Smooth muscle cell (in vitro differentiated cells): ENCODE measurements at regions not wholly inside any gene's neighbourhood (a gene's known extent, or its start where the extent isn't known, plus 50 kb on each side); places are given as distances from the start of the nearest gene placed in this dataset.

ENCODE experiments used
- DNase-seq: peaks from one replicate; lab custom pipeline; 2025; ENCODE audit not compliant: unreplicated experiment; lab: John Stamatoyannopoulos, UW
- H2AFZ ChIP-seq: fragments of 200-600 bp; sonication (generic); 2 replicates; pipeline ENCODE4 v1.6.0; 2016; ENCODE audit warnings: antibody characterized with exemption, low read depth, mild to moderate bottlenecking
- H3F3A ChIP-seq: fragments of 200-600 bp; sonication (generic); 2 replicates; pipeline ENCODE4 v1.6.0; 2017; ENCODE audit warnings: antibody characterized with exemption, low read depth
- H3K27ac ChIP-seq: fragments of 200-600 bp; sonication (generic); 2 replicates; pipeline ENCODE4 v1.5.1; 2016; ENCODE audit warnings: low read depth, mild to moderate bottlenecking
- H3K27me3 ChIP-seq: fragments of 200-600 bp; sonication (generic); 2 replicates; pipeline ENCODE4 v1.6.1; 2016; ENCODE audit warnings: low read depth, mild to moderate bottlenecking
- H3K36me3 ChIP-seq: fragments of 200-600 bp; sonication (generic); 2 replicates; pipeline ENCODE4 v1.5.1; 2016; ENCODE audit warnings: low read depth
- H3K4me1 ChIP-seq: fragments of 200-600 bp; sonication (generic); 2 replicates; pipeline ENCODE4 v1.5.1; 2016; ENCODE audit warnings: low read depth
- H3K4me2 ChIP-seq: fragments of 200-600 bp; sonication (generic); 2 replicates; pipeline ENCODE4 v1.6.0; 2016; ENCODE audit warnings: mild to moderate bottlenecking
- H3K4me3 ChIP-seq: fragments of 200-600 bp; sonication (generic); 2 replicates; pipeline ENCODE4 v1.5.1; 2016; ENCODE audit warnings: mild to moderate bottlenecking
- H3K79me2 ChIP-seq: fragments of 200-600 bp; sonication (generic); 2 replicates; pipeline ENCODE4 v1.6.0; 2016; ENCODE audit warnings: low read depth, mild to moderate bottlenecking
- H3K9ac ChIP-seq: fragments of 200-600 bp; sonication (generic); 2 replicates; pipeline ENCODE4 v1.6.0; 2016; ENCODE audit warnings: low read depth
- H3K9me3 ChIP-seq: fragments of 200-600 bp; sonication (generic); replicated peaks from 2 replicates; pipeline ENCODE4 v1.5.1; 2016; ENCODE audit warnings: low read depth
- H4K20me1 ChIP-seq: fragments of 200-600 bp; sonication (generic); 2 replicates; pipeline ENCODE4 v1.6.0; 2016; ENCODE audit warnings: low read depth
- WGBS: methylation state at CpG from one replicate; pipeline ENCODE4 v1.1.7; 2016; ENCODE audit warnings: low lambda C conversion rate; 5-methylcytosine and 5-hydroxymethylcytosine counted together
- TF ChIP-seq, protein P1 (sequence below): fragments of 200-600 bp; sonication (generic); IDR thresholded peaks from 2 replicates; pipeline ENCODE4 v1.5.1; 2017; ENCODE audit warnings: borderline replicate concordance, mild to moderate bottlenecking, antibody characterized with exemption; ENCODE audit not compliant: insufficient read depth, poor library complexity, severe bottlenecking

GRCh38 chr9:118533101-118533500 lies 828.9 kb downstream of the TLR4 start:
- H3K36me3 ChIP-seq: no peaks in the 10 kb centered on the region
- no peak overlapping the region for H3K4me2 ChIP-seq
- H3K4me3 ChIP-seq: no peak overlapping the region
- no peak for DNase-seq
- no peaks in the 10 kb centered on the region for H3K9me3 ChIP-seq
- no peak overlapping the region for H3K27ac ChIP-seq
- no peaks in the 10 kb centered on the region for H3K4me1 ChIP-seq
- WGBS: 69% methylated on average over 3 of the region's 3 CpGs
- H4K20me1 ChIP-seq: no peaks in the 10 kb centered on the region
- H2AFZ ChIP-seq: no peak overlapping the region
- no peak overlapping the region for H3K9ac ChIP-seq
- H3K79me2 ChIP-seq: no peaks in the 10 kb centered on the region
- H3F3A ChIP-seq: no peaks in the 10 kb centered on the region
- TF ChIP-seq, protein P1, sequence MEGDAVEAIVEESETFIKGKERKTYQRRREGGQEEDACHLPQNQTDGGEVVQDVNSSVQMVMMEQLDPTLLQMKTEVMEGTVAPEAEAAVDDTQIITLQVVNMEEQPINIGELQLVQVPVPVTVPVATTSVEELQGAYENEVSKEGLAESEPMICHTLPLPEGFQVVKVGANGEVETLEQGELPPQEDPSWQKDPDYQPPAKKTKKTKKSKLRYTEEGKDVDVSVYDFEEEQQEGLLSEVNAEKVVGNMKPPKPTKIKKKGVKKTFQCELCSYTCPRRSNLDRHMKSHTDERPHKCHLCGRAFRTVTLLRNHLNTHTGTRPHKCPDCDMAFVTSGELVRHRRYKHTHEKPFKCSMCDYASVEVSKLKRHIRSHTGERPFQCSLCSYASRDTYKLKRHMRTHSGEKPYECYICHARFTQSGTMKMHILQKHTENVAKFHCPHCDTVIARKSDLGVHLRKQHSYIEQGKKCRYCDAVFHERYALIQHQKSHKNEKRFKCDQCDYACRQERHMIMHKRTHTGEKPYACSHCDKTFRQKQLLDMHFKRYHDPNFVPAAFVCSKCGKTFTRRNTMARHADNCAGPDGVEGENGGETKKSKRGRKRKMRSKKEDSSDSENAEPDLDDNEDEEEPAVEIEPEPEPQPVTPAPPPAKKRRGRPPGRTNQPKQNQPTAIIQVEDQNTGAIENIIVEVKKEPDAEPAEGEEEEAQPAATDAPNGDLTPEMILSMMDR: no peak
- H3K27me3 ChIP-seq: peaks cover 15% of the 10 kb centered on the region

DNA sequence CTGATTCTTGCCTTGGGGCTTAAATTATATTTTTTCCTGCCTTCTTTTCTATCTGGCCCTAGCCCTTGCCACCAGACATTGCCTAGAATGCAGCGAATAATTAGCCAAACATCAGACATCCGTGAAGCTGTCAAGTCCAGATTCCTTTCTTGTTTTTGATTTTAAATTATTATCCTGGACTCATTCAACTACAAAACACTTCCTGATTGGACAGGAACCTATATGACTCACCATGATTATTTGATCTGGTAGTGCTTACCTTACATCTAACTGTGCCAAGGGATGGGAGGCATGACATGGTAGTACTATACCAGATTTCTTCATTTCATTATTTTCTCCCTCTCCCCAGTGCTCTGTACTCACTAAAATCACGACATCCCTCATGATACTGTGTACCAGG lies 829.6 kb downstream of the TLR4 start:
- TF ChIP-seq, protein P1: no peak
- WGBS: 86% methylated on average over 3 of the region's 3 CpGs

DNA sequence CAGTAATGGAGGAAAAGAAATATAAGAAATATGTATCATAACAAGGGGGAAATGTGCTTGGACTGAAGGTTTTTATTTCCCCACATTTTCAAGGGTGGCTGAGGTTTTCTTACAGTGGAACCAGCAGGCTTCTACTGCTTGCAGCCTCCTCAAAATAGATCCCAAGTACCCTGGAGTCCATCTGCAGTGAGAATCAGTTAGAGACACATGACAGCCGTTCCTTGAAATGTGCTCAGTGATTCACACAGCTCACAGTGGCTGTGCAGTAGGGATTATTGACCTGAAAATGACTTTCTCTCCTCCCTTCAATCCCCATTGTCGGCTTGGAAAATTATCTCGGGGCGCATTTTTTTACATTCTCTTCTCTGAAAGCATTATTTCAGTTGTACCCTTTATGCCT lies 832.0 kb downstream of the TLR4 start:
- no peaks in the 10 kb centered on the region for H3K4me1 ChIP-seq
- H4K20me1 ChIP-seq: no peaks in the 10 kb centered on the region
- no peak for DNase-seq
- H3K9me3 ChIP-seq: no peaks in the 10 kb centered on the region
- H3F3A ChIP-seq: no peaks in the 10 kb centered on the region
- H3K9ac ChIP-seq: no peak overlapping the region
- peaks cover 15% of the 10 kb centered on the region for H3K27me3 ChIP-seq
- WGBS: 73% methylated on average over 4 of the region's 4 CpGs
- H3K27ac ChIP-seq: no peak overlapping the region
- TF ChIP-seq, protein P1: no peak
- H3K36me3 ChIP-seq: no peaks in the 10 kb centered on the region
- no peak overlapping the region for H2AFZ ChIP-seq
- H3K79me2 ChIP-seq: no peaks in the 10 kb centered on the region
- H3K4me3 ChIP-seq: no peak overlapping the region
- no peak overlapping the region for H3K4me2 ChIP-seq

More for the DNA sequence above, 829.6 kb downstream of the TLR4 start:
- Histone ChIP-seq H3K9ac (no peak overlapping the region), H2AFZ (no peak overlapping the region), H3K4me1 (no peaks in the 10 kb centered on the region), H3K4me2 (no peak overlapping the region), H3K79me2 (no peaks in the 10 kb centered on the region), H3K27ac (no peak overlapping the region), H3K9me3 (no peaks in the 10 kb centered on the region), H3K27me3 (peaks cover 15% of the 10 kb centered on the region), H3K36me3 (no peaks in the 10 kb centered on the region), H3F3A (no peaks in the 10 kb centered on the region), H3K4me3 (no peak overlapping the region), H4K20me1 (no peaks in the 10 kb centered on the region)
- no peak for DNase-seq

DNA sequence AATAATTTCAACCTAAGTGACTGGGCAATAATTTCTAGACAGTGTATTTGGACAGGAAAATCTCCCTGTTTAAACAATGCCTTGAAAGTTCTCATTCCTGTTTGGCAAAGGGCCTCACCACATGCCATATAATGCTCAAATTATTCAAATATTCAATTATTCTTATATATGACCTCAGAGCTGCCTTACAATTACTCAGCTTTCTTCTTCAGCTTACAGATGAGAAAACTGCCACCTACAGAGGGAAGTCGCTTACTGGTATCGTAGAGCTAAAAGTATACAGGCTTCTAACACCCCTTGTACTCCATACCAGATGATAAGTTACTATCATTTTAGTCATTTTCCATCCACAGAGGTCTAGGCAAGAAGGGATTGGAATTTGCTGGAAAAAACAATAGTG lies 830.3 kb downstream of the BRINP1 start:
- H3K4me3 ChIP-seq: no peak overlapping the region
- H4K20me1 ChIP-seq: no peaks in the 10 kb centered on the region
- TF ChIP-seq, protein P1: no peak
- peaks cover 10% of the 10 kb centered on the region for H3K27me3 ChIP-seq
- no peaks in the 10 kb centered on the region for H3K36me3 ChIP-seq
- H2AFZ ChIP-seq: no peak overlapping the region
- no peaks in the 10 kb centered on the region for H3K79me2 ChIP-seq
- no peaks in the 10 kb centered on the region for H3F3A ChIP-seq
- no peaks in the 10 kb centered on the region for H3K9me3 ChIP-seq
- no peak overlapping the region for H3K9ac ChIP-seq
- 80% methylated on average over 2 of the region's 2 CpGs for WGBS
- no peak for DNase-seq
- H3K27ac ChIP-seq: no peak overlapping the region
- H3K4me2 ChIP-seq: no peak overlapping the region
- no peaks in the 10 kb centered on the region for H3K4me1 ChIP-seq
